ENCODE measurements at regions not wholly inside any gene's neighbourhood (a gene's known extent, or its start where the extent isn't known, plus 50 kb on each side); places are given as distances from the start of the nearest gene placed in this dataset.

GRCh38 chr4:43332052-43332425 is 439.5 kb downstream of the GRXCR1 start:
- no peak overlapping the region for H2AFZ ChIP-seq

GRCh38 chr4:43337707-43338106 is 445.2 kb downstream of the GRXCR1 start:
- H3K4me2 ChIP-seq = no peak overlapping the region
- no peaks in the 10 kb centered on the region for H3K27me3 ChIP-seq
- no peak overlapping the region for H3K27ac ChIP-seq
- H3K79me2 ChIP-seq = no peaks in the 10 kb centered on the region
- H3K4me1 ChIP-seq (ENCODE audit: insufficient read depth) = no peaks in the 10 kb centered on the region
- H4K20me1 ChIP-seq (ENCODE audit: insufficient read depth, poor library complexity, severe bottlenecking) = no peaks in the 10 kb centered on the region
- TF ChIP-seq EZH2 (IDR thresholded peaks at IDR 0.05; ENCODE audit: borderline replicate concordance) (no peak), CTCF (IDR thresholded peaks at IDR 0.05; ENCODE audit: poor library complexity) (no peak), EZH2phosphoT487 (IDR thresholded peaks at IDR 0.05; ENCODE audit: low read depth, severe bottlenecking, unreplicated experiment) (no peak)
- H3K4me3 ChIP-seq = no peak overlapping the region
- H3K9me2 ChIP-seq (replicated peaks; ENCODE audit: insufficient read depth) = no peaks in the 10 kb centered on the region
- no peaks in the 10 kb centered on the region for H3K36me3 ChIP-seq (replicated peaks; ENCODE audit: insufficient read depth, low read depth)
- no peak overlapping the region for H2AFZ ChIP-seq
- no peak for DNase-seq (ENCODE audit: low spot score)
- no peaks in the 10 kb centered on the region for H3K9me3 ChIP-seq (ENCODE audit: low read depth)

More at GRCh38 chr4:43332052-43332425, 439.5 kb downstream of the GRXCR1 start:
- no peak for TF ChIP-seq EZH2 (IDR thresholded peaks at IDR 0.05; ENCODE audit: borderline replicate concordance)
- no peak for TF ChIP-seq EZH2phosphoT487 (IDR thresholded peaks at IDR 0.05; ENCODE audit: low read depth, severe bottlenecking, unreplicated experiment)
- TF ChIP-seq CTCF (IDR thresholded peaks at IDR 0.05; ENCODE audit: poor library complexity) = no peak
- no peak for DNase-seq (ENCODE audit: low spot score)
- Histone ChIP-seq H3K9me3 (ENCODE audit: low read depth) (no peaks in the 10 kb centered on the region), H3K4me2 (no peak overlapping the region), H3K27ac (no peak overlapping the region), H3K4me3 (no peak overlapping the region), H3K27me3 (no peaks in the 10 kb centered on the region), H3K4me1 (ENCODE audit: insufficient read depth) (no peaks in the 10 kb centered on the region), H3K36me3 (replicated peaks; ENCODE audit: insufficient read depth, low read depth) (no peaks in the 10 kb centered on the region), H3K9me2 (replicated peaks; ENCODE audit: insufficient read depth) (no peaks in the 10 kb centered on the region), H3K79me2 (no peaks in the 10 kb centered on the region), H4K20me1 (ENCODE audit: insufficient read depth, poor library complexity, severe bottlenecking) (no peaks in the 10 kb centered on the region)

GRCh38 chr4:43339435-43339834 is 446.9 kb downstream of the GRXCR1 start:
- no peak overlapping the region for H3K4me3 ChIP-seq
- H2AFZ ChIP-seq = no peak overlapping the region
- no peaks in the 10 kb centered on the region for H3K4me1 ChIP-seq (ENCODE audit: insufficient read depth)
- H3K27me3 ChIP-seq = no peaks in the 10 kb centered on the region
- TF ChIP-seq EZH2phosphoT487 (IDR thresholded peaks at IDR 0.05; ENCODE audit: low read depth, severe bottlenecking, unreplicated experiment) (no peak), EZH2 (IDR thresholded peaks at IDR 0.05; ENCODE audit: borderline replicate concordance) (no peak), CTCF (IDR thresholded peaks at IDR 0.05; ENCODE audit: poor library complexity) (no peak)
- H3K36me3 ChIP-seq (replicated peaks; ENCODE audit: insufficient read depth, low read depth) = no peaks in the 10 kb centered on the region
- H3K9me2 ChIP-seq (replicated peaks; ENCODE audit: insufficient read depth) = no peaks in the 10 kb centered on the region
- no peaks in the 10 kb centered on the region for H3K9me3 ChIP-seq (ENCODE audit: low read depth)
- no peak overlapping the region for H3K27ac ChIP-seq
- DNase-seq (ENCODE audit: low spot score) = no peak
- H3K79me2 ChIP-seq = no peaks in the 10 kb centered on the region
- no peak overlapping the region for H3K4me2 ChIP-seq
- H4K20me1 ChIP-seq (ENCODE audit: insufficient read depth, poor library complexity, severe bottlenecking) = no peaks in the 10 kb centered on the region

GRCh38 chr4:43341741-43342140 is 449.2 kb downstream of the GRXCR1 start:
- Histone ChIP-seq H3K79me2 (no peaks in the 10 kb centered on the region), H3K9me3 (ENCODE audit: low read depth) (no peaks in the 10 kb centered on the region), H3K4me2 (no peak overlapping the region), H3K27me3 (no peaks in the 10 kb centered on the region), H4K20me1 (ENCODE audit: insufficient read depth, poor library complexity, severe bottlenecking) (no peaks in the 10 kb centered on the region), H2AFZ (no peak overlapping the region), H3K9me2 (replicated peaks; ENCODE audit: insufficient read depth) (no peaks in the 10 kb centered on the region), H3K4me3 (no peak overlapping the region), H3K27ac (no peak overlapping the region), H3K36me3 (replicated peaks; ENCODE audit: insufficient read depth, low read depth) (no peaks in the 10 kb centered on the region), H3K4me1 (ENCODE audit: insufficient read depth) (no peaks in the 10 kb centered on the region)
- no peak for DNase-seq (ENCODE audit: low spot score)
- WGBS (ENCODE audit: low lambda C conversion rate, missing lambda C conversion rate) = 70% methylated on average over 2 of the region's 2 CpGs
- TF ChIP-seq CTCF (IDR thresholded peaks at IDR 0.05; ENCODE audit: poor library complexity) (no peak), EZH2phosphoT487 (IDR thresholded peaks at IDR 0.05; ENCODE audit: low read depth, severe bottlenecking, unreplicated experiment) (no peak), EZH2 (IDR thresholded peaks at IDR 0.05; ENCODE audit: borderline replicate concordance) (no peak)
